H1 (cell line): ENCODE measurements at regions not wholly inside any gene's neighbourhood (a gene's known extent, or its start where the extent isn't known, plus 50 kb on each side); places are given as distances from the start of the nearest gene placed in this dataset.

ENCODE experiments used
- CTCF ChIA-PET: fragments of 300-600 bp; sonication (Branson Sonifier 250); formaldehyde crosslinking; loops from one replicate; lab custom pipeline; 2021; ENCODE audit not compliant: partially characterized antibody; lab: Charles Lee
- POLR2A ChIA-PET: fragments of 300-600 bp; sonication (Branson Sonifier 250); formaldehyde crosslinking; loops from one replicate; lab custom pipeline; 2021; ENCODE audit warnings: inconsistent platforms; ENCODE audit not compliant: partially characterized antibody; lab: Charles Lee
- DNase-seq, 2 experiments: peaks; one replicate each; pipeline versions ENCODE4 v3.0.0 to v3.0.0-alpha.2; 2010 to 2022; ENCODE audit warnings: low spot score in 2 of 2, low read depth in 1 of 2, mixed read lengths in 1 of 2
- FAIRE-seq: peaks from 2 replicates; lab custom pipeline; 2011; peaks lifted over from hg19 to GRCh38; lab: Jason Lieb, UNC
- H2AFZ ChIP-seq: 2 replicates; pipeline ENCODE4 v1.8.1; 2012; ENCODE audit warnings: low read length, inconsistent platforms
- H2AK5ac ChIP-seq: 2 replicates; pipeline ENCODE4 v1.6.1; 2013; ENCODE audit warnings: low read depth, low read length
- H2BK120ac ChIP-seq: replicated peaks from 2 replicates; pipeline ENCODE3; 2013; ENCODE audit warnings: low read depth, low read length, inconsistent platforms
- H2BK12ac ChIP-seq: 2 replicates; pipeline ENCODE4 v1.6.1; 2013; ENCODE audit warnings: low read depth, low read length
- H2BK15ac ChIP-seq: 2 replicates; pipeline ENCODE4 v1.6.1; 2013; ENCODE audit warnings: low read length
- H2BK20ac ChIP-seq: 2 replicates; pipeline ENCODE4 v1.6.1; 2013; ENCODE audit warnings: low read length
- H2BK5ac ChIP-seq: 2 replicates; pipeline ENCODE4 v1.6.1; 2013; ENCODE audit warnings: low read depth, low read length
- H3K14ac ChIP-seq: 2 replicates; pipeline ENCODE4 v1.6.1; 2013; ENCODE audit warnings: inconsistent platforms; ENCODE audit not compliant: insufficient read length
- H3K18ac ChIP-seq: 2 replicates; pipeline ENCODE4 v1.6.1; 2013; ENCODE audit warnings: low read length; ENCODE audit errors: extremely low read depth
- H3K23ac ChIP-seq: 2 replicates; pipeline ENCODE4 v1.6.1; 2013; ENCODE audit warnings: inconsistent platforms; ENCODE audit not compliant: insufficient read length
- H3K23me2 ChIP-seq: 2 replicates; pipeline ENCODE4 v1.6.1; 2013; ENCODE audit warnings: low read depth, low read length
- H3K27ac ChIP-seq: 2 replicates; pipeline ENCODE4 v1.6.1; 2011; ENCODE audit warnings: low read depth, low read length, inconsistent platforms
- H3K27me3 ChIP-seq, 4 experiments: replicated peaks in 1 of 4; 1 replicate in 1 of 4; 2 replicates in 3 of 4; pipeline versions ENCODE4 v1.6.1 to v1.8.1; 2011 to 2013; ENCODE audit warnings: low read length in 3 of 4, mild to moderate bottlenecking in 3 of 4, inconsistent platforms in 2 of 4, mixed read lengths in 2 of 4, moderate library complexity in 1 of 4; ENCODE audit not compliant: control insufficient read depth in 3 of 4, insufficient read depth in 3 of 4; ENCODE audit errors: extremely low read depth in 1 of 4
- H3K36me3 ChIP-seq, 4 experiments: 2 replicates each; pipeline versions ENCODE4 v1.6.1 to v1.8.1; 2011 to 2013; ENCODE audit warnings: mild to moderate bottlenecking in 4 of 4, low read length in 3 of 4, moderate library complexity in 2 of 4, control low read depth in 1 of 4, inconsistent platforms in 1 of 4; ENCODE audit not compliant: insufficient read depth in 4 of 4, control insufficient read depth in 2 of 4
- H3K4ac ChIP-seq: replicated peaks from 2 replicates; pipeline ENCODE3; 2013; ENCODE audit warnings: low read length, low read depth, mixed read lengths, inconsistent platforms; ENCODE audit not compliant: insufficient read length
- H3K4me1 ChIP-seq, 4 experiments: replicated peaks in 1 of 4; 1 replicate in 1 of 4; 2 replicates in 3 of 4; pipeline versions ENCODE4 v1.6.1 to v1.8.1; 2011 to 2013; ENCODE audit warnings: low read length in 3 of 4, inconsistent platforms in 2 of 4, mixed read lengths in 1 of 4; ENCODE audit not compliant: insufficient read depth in 4 of 4, control insufficient read depth in 3 of 4
- H3K4me2 ChIP-seq, 2 experiments: 2 replicates each; pipeline versions ENCODE4 v1.6.1 to v1.8.1; 2011 to 2013; ENCODE audit warnings: low read depth in 2 of 2, low read length in 2 of 2, control low read depth in 1 of 2, inconsistent platforms in 1 of 2, mild to moderate bottlenecking in 1 of 2; ENCODE audit not compliant: insufficient read depth in 1 of 2
- H3K4me3 ChIP-seq, 4 experiments: fragments of 200-600, 300-600 bp in 1 of 4; sonication (generic), shearing (Covaris generic), sonication (Bioruptor Twin) in 1 of 4; 2 replicates each; pipeline versions ENCODE4 v1.5.1 to v1.8.1; 2011 to 2016; ENCODE audit warnings: low read length in 4 of 4, low read depth in 3 of 4, control low read depth in 2 of 4, inconsistent platforms in 2 of 4, mild to moderate bottlenecking in 2 of 4, mixed read lengths in 1 of 4, moderate library complexity in 1 of 4; ENCODE audit not compliant: insufficient read depth in 2 of 4; ENCODE audit errors: extremely low read depth in 1 of 4
- H3K56ac ChIP-seq: replicated peaks from 2 replicates; pipeline ENCODE3; 2013; ENCODE audit warnings: low read depth, mild to moderate bottlenecking, mixed read lengths, low read length, inconsistent platforms; ENCODE audit not compliant: insufficient read length
- H3K79me1 ChIP-seq: 2 replicates; pipeline ENCODE4 v1.6.1; 2013; ENCODE audit warnings: low read depth, low read length, control low read depth
- H3K79me2 ChIP-seq, 2 experiments: 2 replicates each; pipeline versions ENCODE4 v1.6.1 to v1.8.1; 2012 to 2013; ENCODE audit warnings: low read length in 2 of 2, mild to moderate bottlenecking in 2 of 2, inconsistent platforms in 1 of 2; ENCODE audit not compliant: insufficient read depth in 2 of 2, control insufficient read depth in 1 of 2
- H3K9ac ChIP-seq, 4 experiments: replicated peaks in 1 of 4; 1 replicate in 1 of 4; 2 replicates in 3 of 4; pipeline versions ENCODE4 v1.6.1 to v1.8.1; 2011 to 2013; ENCODE audit warnings: low read depth in 3 of 4, low read length in 3 of 4, control low read depth in 2 of 4, mild to moderate bottlenecking in 2 of 4, moderate library complexity in 2 of 4, inconsistent platforms in 1 of 4; ENCODE audit errors: extremely low read depth in 1 of 4
- H3K9me3 ChIP-seq, 2 experiments: 2 replicates each; pipeline versions ENCODE4 v1.6.1 to v1.8.1; 2012 to 2013; ENCODE audit warnings: mild to moderate bottlenecking in 2 of 2, moderate library complexity in 2 of 2, control low read depth in 1 of 2, inconsistent platforms in 1 of 2, low read depth in 1 of 2, low read length in 1 of 2, mixed read lengths in 1 of 2; ENCODE audit not compliant: insufficient read depth in 2 of 2
- H4K20me1 ChIP-seq, 2 experiments: replicated peaks in 1 of 2; 2 replicates each; pipeline versions ENCODE3 to v1.8.1; 2011 to 2013; ENCODE audit warnings: inconsistent platforms in 2 of 2, low read length in 2 of 2, mild to moderate bottlenecking in 1 of 2; ENCODE audit not compliant: insufficient read depth in 2 of 2, control insufficient read depth in 1 of 2
- H4K5ac ChIP-seq: 2 replicates; pipeline ENCODE4 v1.6.1; 2013; ENCODE audit warnings: low read length, low read depth, mixed read lengths, inconsistent platforms; ENCODE audit not compliant: insufficient read length
- H4K8ac ChIP-seq: 2 replicates; pipeline ENCODE4 v1.8.0; 2013; ENCODE audit warnings: mild to moderate bottlenecking, moderate library complexity, low read length, inconsistent platforms; ENCODE audit not compliant: insufficient read depth; ENCODE audit errors: extremely low read depth
- H4K91ac ChIP-seq: replicated peaks from 2 replicates; pipeline ENCODE3; 2013; ENCODE audit warnings: low read length, mixed read lengths, inconsistent platforms; ENCODE audit not compliant: insufficient read length
- ATF3 ChIP-seq: IDR thresholded peaks from 2 replicates; pipeline ENCODE4 v1.6.1; 2011; ENCODE audit warnings: low read depth, mild to moderate bottlenecking, low read length; ENCODE audit not compliant: insufficient read depth
- CBX8 ChIP-seq: fragments of 300-800, 300-1000 bp; sonication (generic); IDR thresholded peaks from 2 replicates; pipeline ENCODE4 v1.7.1; 2016; ENCODE audit warnings: low read depth, low read length, borderline replicate concordance
- E2F6 ChIP-seq: IDR thresholded peaks from 2 replicates; pipeline ENCODE4 v1.6.1; 2012; ENCODE audit warnings: inconsistent platforms
- JUN ChIP-seq: IDR thresholded peaks from 2 replicates; pipeline ENCODE4 v1.6.1; 2011; ENCODE audit warnings: low read depth, mild to moderate bottlenecking, improper control_type of control experiment, low read length
- NANOG ChIP-seq: IDR thresholded peaks from 2 replicates; pipeline ENCODE4 v1.6.1; 2011; ENCODE audit warnings: low read length, low read depth, mild to moderate bottlenecking, inconsistent platforms; ENCODE audit not compliant: insufficient read depth, poor library complexity, severe bottlenecking
- RFX5 ChIP-seq: IDR thresholded peaks from 2 replicates; pipeline ENCODE4 v1.6.1; 2011; ENCODE audit warnings: low read depth, low read length, improper control_type of control experiment, borderline replicate concordance
- RNF2 ChIP-seq: fragments of 200-900, 300-1000 bp; sonication (generic); IDR thresholded peaks from 2 replicates; pipeline ENCODE4 v1.7.1; 2016; ENCODE audit warnings: borderline replicate concordance, low read depth, mild to moderate bottlenecking, antibody characterized with exemption, low read length; ENCODE audit not compliant: poor library complexity, severe bottlenecking; ENCODE audit errors: missing control alignments
- SIRT6 ChIP-seq: IDR thresholded peaks from one replicate; pipeline ENCODE4 v1.7.1; 2012; ENCODE audit warnings: low read length, inconsistent platforms
- WGBS, 2 experiments: shearing (Covaris generic) in 1 of 2; methylation state at CpG; one replicate each; pipeline versions ENCODE4 v1.1.6 to v1.1.7; 2013 to 2015; ENCODE audit warnings: low lambda C conversion rate in 2 of 2, mixed read lengths in 2 of 2, inconsistent platforms in 1 of 2, low coverage in 1 of 2, missing lambda C conversion rate in 1 of 2; ENCODE audit not compliant: insufficient replicate concordance in 2 of 2, insufficient coverage in 1 of 2, insufficient read length in 1 of 2; ENCODE audit errors: extremely low coverage in 1 of 2, missing lambda C conversion rate in 1 of 2; 5-methylcytosine and 5-hydroxymethylcytosine counted together

- DNase-seq, result no peak
- H3K4me2 ChIP-seq, result no peak overlapping the region
- FAIRE-seq, result no peak
Measured at GRCh38 chr1:209527993-209528717, 55.4 kb upstream of the CAMK1G start.

More at GRCh38 chr1:209527993-209528717, 55.4 kb upstream of the CAMK1G start:
- Histone ChIP-seq H3K27ac (no peak overlapping the region), H2BK15ac (no peak overlapping the region), H2BK120ac (no peak overlapping the region), H3K23ac (no peak overlapping the region), H2AFZ (no peak overlapping the region), H3K27me3 (no peaks in the 10 kb centered on the region; a peak in 1 of 7 replicates), H3K79me2 (no peaks in the 10 kb centered on the region), H3K14ac (no peak overlapping the region), H4K5ac (no peak overlapping the region), H3K9me3 (no peaks in the 10 kb centered on the region), H3K4ac (no peak overlapping the region), H4K91ac (no peak overlapping the region), H3K36me3 (no peaks in the 10 kb centered on the region), H3K9ac (no peak overlapping the region), H3K18ac (no peak overlapping the region), H3K4me3 (no peak overlapping the region), H4K20me1 (peaks cover 0 to 4% of the 10 kb centered on the region in 2 experiments), H2BK5ac (no peak overlapping the region), H3K4me1 (no peaks in the 10 kb centered on the region), H4K8ac (no peak overlapping the region), H2BK20ac (no peak overlapping the region), H2AK5ac (no peak overlapping the region), H3K23me2 (peaks cover 4% of the 10 kb centered on the region), H3K79me1 (no peaks in the 10 kb centered on the region), H2BK12ac (no peak overlapping the region), H3K56ac (no peak overlapping the region)
- CTCF ChIA-PET, result interaction anchor here (0.7 to 2.1 kb wide), 4 partner anchors 14 to 32 kb away, joined by 3 to 12 read pairs (median 4); no protein-coding TSS in a partner anchor
- 87% methylated on average over 9 of the region's 9 CpGs; no CpG with 5 or more reads in 1 of the 2 experiments for WGBS, 2 experiments
- POLR2A ChIA-PET, result interaction anchor here (0.6 kb wide), 1 partner anchor 19 kb away, joined by 3 read pairs; no protein-coding TSS in a partner anchor
- no peak for TF ChIP-seq E2F6
- TF ChIP-seq SIRT6, result no peak
- no peak for TF ChIP-seq NANOG
- no peak for TF ChIP-seq ATF3
- TF ChIP-seq JUN, result no peak
- TF ChIP-seq CBX8, result no peak
- no peak for TF ChIP-seq RNF2
- TF ChIP-seq RFX5, result no peak
